ENCODE measurements at regions not wholly inside any gene's neighbourhood (a gene's known extent, or its start where the extent isn't known, plus 50 kb on each side); places are given as distances from the start of the nearest gene placed in this dataset.
"Not testable (repeated sequence)": the region's sequence is repeated elsewhere in the genome, so short reads cannot be mapped to it uniquely, and the experiment has no call there.

DNA sequence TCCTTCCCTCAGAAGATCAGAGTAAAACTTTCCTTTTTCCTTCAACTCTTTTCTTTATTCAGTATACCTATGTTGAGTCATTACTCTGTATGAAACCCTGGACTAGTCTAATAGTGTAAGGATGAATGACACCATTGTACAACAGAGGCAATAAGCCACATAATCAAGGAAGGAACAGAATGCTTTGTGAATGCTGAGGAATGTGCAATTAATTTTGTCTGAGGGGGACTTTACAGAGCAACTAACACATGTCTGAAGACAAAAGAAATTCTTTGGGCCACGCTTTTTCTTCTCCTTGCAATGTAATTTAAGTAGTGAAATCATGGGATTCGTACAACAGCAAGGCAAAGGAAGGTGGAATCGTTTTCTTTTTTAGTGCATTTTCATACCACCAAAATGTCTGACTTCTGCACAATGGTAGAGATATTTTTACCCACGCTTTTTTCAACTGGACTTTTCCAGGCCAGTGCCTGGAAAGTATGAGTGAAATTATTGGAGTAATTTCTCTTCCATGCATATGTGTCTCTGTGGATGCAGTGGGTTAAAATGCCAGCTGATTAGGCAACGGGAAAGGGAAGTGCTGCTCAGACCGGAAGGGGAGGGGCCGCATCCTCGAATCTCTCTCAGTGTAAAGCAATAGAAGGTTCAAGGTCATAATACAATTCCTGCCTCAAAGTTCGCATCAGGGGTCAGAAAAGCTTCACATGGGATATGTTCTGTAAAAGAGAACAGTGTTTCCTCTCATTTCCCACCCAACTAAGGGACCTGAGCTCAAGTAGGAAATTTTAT lies 89.9 kb upstream of the MTHFD1L start:
- DNase-seq: no peak

- no peak for DNase-seq
These were observed 87.8 kb upstream of the MTHFD1L start for GRCh38 chr6:150777736-150778135.

DNA sequence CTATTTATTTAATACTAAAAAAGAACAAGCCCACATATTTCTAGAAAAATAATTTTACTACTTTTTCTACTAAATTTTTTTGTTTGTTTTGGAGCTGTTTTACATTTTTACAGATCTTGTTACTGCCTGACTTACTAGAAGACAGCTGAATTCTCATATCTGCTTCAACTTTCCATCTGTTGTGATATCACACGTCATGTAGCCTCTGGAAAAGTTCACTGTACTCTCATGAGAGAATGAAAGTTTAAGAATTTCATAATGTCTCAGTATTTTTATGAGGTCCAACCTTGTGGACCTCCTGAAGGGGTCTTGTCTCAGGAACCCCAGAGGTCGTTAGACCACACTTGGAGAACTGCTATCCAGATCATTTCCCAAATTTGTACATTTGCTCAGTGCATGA lies 81.7 kb upstream of the MTHFD1L start:
- no peak for DNase-seq

DNA sequence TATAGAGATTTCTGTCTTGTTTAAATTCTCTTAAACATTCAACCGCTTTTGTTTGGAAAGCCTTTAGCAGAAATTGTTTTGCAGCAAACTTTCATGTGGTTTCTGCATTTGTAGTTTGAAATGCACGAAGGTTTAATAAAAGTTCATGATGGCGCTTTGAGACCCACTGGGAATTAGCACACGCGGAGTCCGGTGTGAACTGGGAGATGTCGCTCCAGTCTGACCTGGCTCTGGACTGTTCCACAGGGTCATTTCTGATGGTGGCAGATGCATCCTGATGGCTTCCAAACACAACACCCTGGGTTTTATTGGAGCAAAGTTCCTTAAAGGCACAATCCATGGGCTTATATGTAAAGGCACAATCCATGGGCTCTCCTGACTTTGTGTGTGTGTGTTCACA lies 78.1 kb upstream of the MTHFD1L start:
- no peak for DNase-seq

DNA sequence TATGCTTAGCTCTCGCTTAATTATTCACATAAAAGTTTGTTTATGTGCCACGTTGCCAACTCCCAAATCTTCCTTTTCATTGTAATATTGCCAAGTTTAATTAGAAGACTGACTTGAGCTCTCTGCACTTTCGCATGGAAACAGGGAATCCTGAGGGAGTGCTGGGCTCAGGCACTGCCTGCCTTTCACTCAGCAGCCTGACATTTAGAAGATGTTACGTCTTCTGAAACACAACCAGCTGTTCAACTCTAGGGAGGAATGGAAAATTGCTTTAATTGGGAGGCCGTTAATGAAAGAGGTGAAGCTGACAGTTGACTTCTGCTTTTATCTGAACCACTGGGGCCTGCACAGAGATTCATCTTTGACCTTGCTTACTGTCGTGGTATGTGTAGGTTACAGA lies 77.4 kb upstream of the MTHFD1L start:
- no peak for DNase-seq

DNA sequence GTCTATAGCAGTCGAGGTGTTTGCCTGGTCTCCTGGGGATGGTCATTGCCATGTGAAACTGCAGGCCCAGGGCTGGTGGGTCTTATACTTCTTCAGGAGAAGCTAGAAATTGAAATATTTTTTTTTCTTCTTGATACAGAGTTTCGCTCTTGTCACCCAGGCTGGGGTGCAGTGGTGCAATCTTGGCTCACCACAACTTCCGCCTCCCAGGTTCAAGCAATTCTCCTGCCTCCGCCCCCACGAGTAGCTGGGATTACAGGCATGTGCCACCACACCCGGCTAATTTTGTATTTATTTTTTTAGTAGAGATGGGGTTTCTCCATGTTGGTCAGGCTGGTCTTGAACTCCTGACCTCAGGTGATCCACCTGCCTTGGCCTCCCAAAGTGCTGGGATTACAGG lies 75.6 kb upstream of the MTHFD1L start:
- DNase-seq: not testable (repeated sequence)

- DNase-seq: no peak
These were observed 73.8 kb upstream of the MTHFD1L start for GRCh38 chr6:150791717-150792116.

DNA sequence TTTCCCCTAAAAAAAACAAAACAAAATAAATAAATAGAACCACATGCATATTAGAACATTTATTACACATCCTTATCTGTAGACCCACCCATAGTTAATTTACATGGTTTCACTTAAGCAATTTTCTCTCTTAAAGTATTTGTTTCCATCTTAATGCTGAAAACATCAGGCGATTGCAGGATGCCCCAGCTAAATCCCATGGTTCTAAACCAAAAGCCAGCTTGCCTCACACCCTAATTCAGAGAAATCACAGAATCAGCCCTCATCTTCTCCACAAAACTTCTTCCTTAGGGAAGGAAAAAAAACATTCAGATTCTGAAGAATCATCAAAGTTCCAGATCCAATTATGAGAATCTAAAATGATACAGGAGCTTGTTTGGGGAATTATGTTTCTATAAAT lies 67.6 kb upstream of the MTHFD1L start:
- no peak for DNase-seq

- DNase-seq: no peak
These were observed 66.2 kb upstream of the MTHFD1L start for GRCh38 chr6:150799276-150799805.

DNA sequence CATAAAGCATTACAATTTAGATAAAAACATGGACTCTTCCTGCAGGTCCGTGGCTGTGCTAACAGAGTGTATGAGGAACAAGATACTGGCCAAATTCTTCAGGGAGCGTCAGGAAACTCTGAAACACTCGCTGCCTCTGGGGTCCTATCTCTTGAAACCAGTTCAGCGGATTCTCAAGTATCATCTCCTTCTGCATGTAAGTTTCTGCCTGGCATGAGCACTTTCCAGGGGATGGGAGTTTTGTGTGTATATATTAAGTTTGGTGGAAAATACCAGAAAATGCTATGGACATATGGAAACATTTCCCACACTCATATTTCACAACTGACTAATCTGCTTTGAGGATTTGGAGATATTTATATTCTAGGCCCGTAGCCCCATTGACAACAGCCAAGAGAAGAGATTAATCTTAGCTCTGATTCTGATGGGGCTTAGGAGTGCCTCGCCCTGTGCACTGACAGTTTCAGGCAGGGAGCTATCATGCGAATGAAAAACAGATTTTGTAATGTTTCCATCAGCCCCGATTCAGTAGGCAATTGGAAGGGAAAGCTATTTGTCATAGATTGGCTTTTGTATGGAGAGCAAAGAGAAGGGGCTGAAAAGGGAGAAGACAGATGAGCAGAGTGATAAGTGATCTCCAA lies 64.7 kb upstream of the MTHFD1L start:
- no peak for DNase-seq

- no peak for DNase-seq
These were observed 58.7 kb upstream of the MTHFD1L start for GRCh38 chr6:150806790-150807189.

DNA sequence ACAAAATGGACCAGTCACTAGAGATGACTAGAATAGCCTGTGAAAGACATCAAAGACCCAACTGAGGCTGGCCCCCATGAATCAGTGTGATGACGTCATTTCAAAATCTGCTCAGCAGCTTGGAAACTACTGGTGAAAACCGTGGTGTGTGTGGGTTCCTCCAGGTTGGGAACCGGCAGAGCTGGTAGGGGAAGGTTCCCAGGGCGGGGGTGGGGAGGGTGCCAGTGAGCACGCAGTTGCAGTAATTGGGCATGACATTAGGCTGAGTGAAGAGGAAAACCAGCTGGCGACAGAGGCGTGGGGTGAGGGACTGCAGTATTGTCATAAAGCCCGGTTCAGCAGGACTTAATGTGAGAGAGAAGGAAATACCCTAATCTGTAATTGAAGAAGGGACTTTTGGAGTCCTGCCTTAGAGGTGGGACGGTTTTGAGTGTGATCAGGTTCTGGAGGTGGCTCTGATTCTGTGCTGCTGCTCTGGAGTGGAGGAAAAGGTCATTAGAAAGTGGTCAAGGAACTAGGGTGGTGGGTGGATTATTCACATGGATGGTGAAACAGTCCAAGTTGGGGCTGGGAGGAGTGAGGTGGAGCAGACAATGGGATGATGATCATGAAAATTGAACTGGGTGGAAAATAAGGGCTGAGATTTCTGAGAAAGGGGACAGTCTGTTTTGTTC lies 52.0 kb upstream of the MTHFD1L start:
- no peak for DNase-seq

GRCh38 chr6:150813993-150814359 lies 51.5 kb upstream of the MTHFD1L start:
- no peak for DNase-seq

All from SHP77 (cell line).